Testis (tissue), 2 donors: ENCODE measurements at regions not wholly inside any gene's neighbourhood (a gene's known extent, or its start where the extent isn't known, plus 50 kb on each side); places are given as distances from the start of the nearest gene placed in this dataset.

Source experiments
- CTCF ChIP-seq, 3 experiments: fragments of 450-650 bp in 2 of 3; fragments of 200-600 bp in 1 of 3; sonication (generic) in 1 of 3; IDR thresholded peaks; one replicate each; pipeline ENCODE4 v1.5.1; 2016 to 2019; ENCODE audit warnings: antibody characterized with exemption in 3 of 3, mild to moderate bottlenecking in 2 of 3, moderate library complexity in 1 of 3
- POLR2A ChIP-seq: fragments of 450-650 bp; IDR thresholded peaks from one replicate; pipeline ENCODE4 v1.6.1; 2017; ENCODE audit warnings: antibody characterized with exemption, mild to moderate bottlenecking, moderate library complexity

GRCh38 chr6:142507065-142507464 lies 205.3 kb downstream of the ADGRG6 start:
- TF ChIP-seq CTCF (IDR thresholded peaks at IDR 0.05) (no peak), POLR2A (no peak)
